ENCODE measurements at regions not wholly inside any gene's neighbourhood (a gene's known extent, or its start where the extent isn't known, plus 50 kb on each side); places are given as distances from the start of the nearest gene placed in this dataset.
"Not testable (repeated sequence)": the region's sequence is repeated elsewhere in the genome, so short reads cannot be mapped to it uniquely, and the experiment has no call there.

DNA sequence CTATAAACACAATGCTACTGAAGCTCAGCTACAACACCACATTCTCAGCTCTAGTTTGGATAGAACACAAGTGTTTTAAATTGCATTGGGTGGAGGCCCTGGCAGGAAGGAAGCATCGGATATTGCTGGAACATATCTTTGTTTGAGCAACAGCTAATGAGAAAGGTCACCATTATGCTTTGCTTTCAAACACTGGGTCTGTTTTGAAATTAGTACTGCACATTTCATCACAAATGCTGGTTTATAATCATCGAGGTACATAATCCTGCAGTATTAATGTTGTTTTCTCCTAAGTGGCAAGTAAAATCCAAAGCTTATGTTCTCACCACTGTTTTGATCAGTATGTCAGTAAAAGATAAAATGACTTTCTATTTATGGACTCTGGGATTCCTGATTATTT lies 61.5 kb upstream of the ARHGAP29 start:
- TF ChIP-seq EZH2phosphoT487 (conservative IDR thresholded peaks at IDR 0.05; ENCODE audit: low read length), result no peak
- TF ChIP-seq, protein P1, sequence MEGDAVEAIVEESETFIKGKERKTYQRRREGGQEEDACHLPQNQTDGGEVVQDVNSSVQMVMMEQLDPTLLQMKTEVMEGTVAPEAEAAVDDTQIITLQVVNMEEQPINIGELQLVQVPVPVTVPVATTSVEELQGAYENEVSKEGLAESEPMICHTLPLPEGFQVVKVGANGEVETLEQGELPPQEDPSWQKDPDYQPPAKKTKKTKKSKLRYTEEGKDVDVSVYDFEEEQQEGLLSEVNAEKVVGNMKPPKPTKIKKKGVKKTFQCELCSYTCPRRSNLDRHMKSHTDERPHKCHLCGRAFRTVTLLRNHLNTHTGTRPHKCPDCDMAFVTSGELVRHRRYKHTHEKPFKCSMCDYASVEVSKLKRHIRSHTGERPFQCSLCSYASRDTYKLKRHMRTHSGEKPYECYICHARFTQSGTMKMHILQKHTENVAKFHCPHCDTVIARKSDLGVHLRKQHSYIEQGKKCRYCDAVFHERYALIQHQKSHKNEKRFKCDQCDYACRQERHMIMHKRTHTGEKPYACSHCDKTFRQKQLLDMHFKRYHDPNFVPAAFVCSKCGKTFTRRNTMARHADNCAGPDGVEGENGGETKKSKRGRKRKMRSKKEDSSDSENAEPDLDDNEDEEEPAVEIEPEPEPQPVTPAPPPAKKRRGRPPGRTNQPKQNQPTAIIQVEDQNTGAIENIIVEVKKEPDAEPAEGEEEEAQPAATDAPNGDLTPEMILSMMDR (IDR thresholded peaks at IDR 0.05; ENCODE audit: insufficient read depth, low read length, poor library complexity, severe bottlenecking), result no peak
- no peak overlapping the region for H3K27ac ChIP-seq (ENCODE audit: low read depth, low read length)
- H3K9me2 ChIP-seq (replicated peaks; ENCODE audit: insufficient read depth, low read length), result no peaks in the 10 kb centered on the region
- H3F3A ChIP-seq (ENCODE audit: insufficient read depth), result no peaks in the 10 kb centered on the region
- no peak overlapping the region for H2AFZ ChIP-seq (ENCODE audit: low read depth, low read length, severe bottlenecking)
- no peak overlapping the region for H3K4me3 ChIP-seq (ENCODE audit: insufficient read depth, low read length, poor library complexity, severe bottlenecking)
- H3K36me3 ChIP-seq (ENCODE audit: low read length), result no peaks in the 10 kb centered on the region
- no peaks in the 10 kb centered on the region for H3K79me2 ChIP-seq (ENCODE audit: insufficient read depth, low read length)
- H3K4me2 ChIP-seq (ENCODE audit: low read depth, low read length, poor library complexity, severe bottlenecking), result no peak overlapping the region
- H3K9ac ChIP-seq (ENCODE audit: low read length), result no peak overlapping the region
- H3K27me3 ChIP-seq (ENCODE audit: low read length), result no peaks in the 10 kb centered on the region
- no peaks in the 10 kb centered on the region for H3K9me3 ChIP-seq (ENCODE audit: insufficient read depth, low read length)
- H4K20me1 ChIP-seq (ENCODE audit: low read depth, low read length), result no peaks in the 10 kb centered on the region

DNA sequence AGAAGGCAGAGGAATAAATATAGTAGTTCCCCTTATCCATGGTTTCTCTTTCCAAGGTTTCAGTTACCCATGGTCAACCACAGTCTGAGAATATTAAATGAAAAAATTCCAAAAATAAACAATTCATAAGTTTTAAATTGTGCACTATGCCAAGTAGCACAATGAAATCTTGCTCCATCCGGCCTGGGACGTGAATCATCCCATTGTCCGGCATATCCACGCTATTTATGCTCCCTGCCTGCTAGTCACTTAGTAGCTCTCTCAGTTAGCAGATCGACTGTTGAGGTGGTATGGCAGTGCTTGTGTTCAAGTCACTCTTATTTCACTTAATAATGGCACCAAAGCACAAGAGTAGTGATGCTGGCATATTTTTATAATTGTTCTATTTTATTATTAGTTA lies 58.6 kb upstream of the ARHGAP29 start:
- no peaks in the 10 kb centered on the region for H4K20me1 ChIP-seq (ENCODE audit: low read depth, low read length)
- H3K36me3 ChIP-seq (ENCODE audit: low read length), result no peaks in the 10 kb centered on the region
- no peaks in the 10 kb centered on the region for H3K9me2 ChIP-seq (replicated peaks; ENCODE audit: insufficient read depth, low read length)
- TF ChIP-seq EZH2phosphoT487 (conservative IDR thresholded peaks at IDR 0.05; ENCODE audit: low read length), result no peak
- TF ChIP-seq, protein P1 (IDR thresholded peaks at IDR 0.05; ENCODE audit: insufficient read depth, low read length, poor library complexity, severe bottlenecking), result no peak
- H3F3A ChIP-seq (ENCODE audit: insufficient read depth), result no peaks in the 10 kb centered on the region
- no peak overlapping the region for H2AFZ ChIP-seq (ENCODE audit: low read depth, low read length, severe bottlenecking)
- no peaks in the 10 kb centered on the region for H3K27me3 ChIP-seq (ENCODE audit: low read length)
- no peak overlapping the region for H3K27ac ChIP-seq (ENCODE audit: low read depth, low read length)
- H3K9ac ChIP-seq (ENCODE audit: low read length), result no peak overlapping the region
- no peak overlapping the region for H3K4me2 ChIP-seq (ENCODE audit: low read depth, low read length, poor library complexity, severe bottlenecking)
- no peak overlapping the region for H3K4me3 ChIP-seq (ENCODE audit: insufficient read depth, low read length, poor library complexity, severe bottlenecking)
- no peaks in the 10 kb centered on the region for H3K79me2 ChIP-seq (ENCODE audit: insufficient read depth, low read length)
- H3K9me3 ChIP-seq (ENCODE audit: insufficient read depth, low read length), result no peaks in the 10 kb centered on the region

DNA sequence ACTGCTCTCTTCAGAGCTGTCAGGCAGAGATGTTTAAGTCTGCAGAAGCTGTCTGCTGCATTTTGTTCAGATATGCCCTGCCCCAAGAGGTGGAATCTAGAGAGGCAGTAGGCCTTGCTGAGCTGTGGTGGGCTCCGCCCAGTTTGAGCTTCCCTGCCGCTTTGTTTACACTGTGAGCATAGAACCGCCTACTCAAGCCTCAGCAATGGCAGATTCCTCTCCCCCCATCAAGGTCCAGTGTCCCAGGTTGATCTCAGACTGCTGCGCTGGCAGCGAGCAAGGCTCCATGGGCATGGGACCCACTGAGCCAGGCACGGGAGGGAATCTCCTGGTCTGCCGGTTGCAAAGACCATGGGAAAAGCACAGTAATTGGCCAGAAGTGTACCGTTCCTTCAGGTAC lies 55.6 kb upstream of the ARHGAP29 start:
- not testable (repeated sequence) for H3K27ac ChIP-seq (ENCODE audit: low read depth, low read length); H3K9ac ChIP-seq (ENCODE audit: low read length); H3K27me3 ChIP-seq (ENCODE audit: low read length); H3F3A ChIP-seq (ENCODE audit: insufficient read depth); H4K20me1 ChIP-seq (ENCODE audit: low read depth, low read length); H3K36me3 ChIP-seq (ENCODE audit: low read length); H3K9me2 ChIP-seq (replicated peaks; ENCODE audit: insufficient read depth, low read length); H3K4me2 ChIP-seq (ENCODE audit: low read depth, low read length, poor library complexity, severe bottlenecking); H3K9me3 ChIP-seq (ENCODE audit: insufficient read depth, low read length); H3K79me2 ChIP-seq (ENCODE audit: insufficient read depth, low read length); H2AFZ ChIP-seq (ENCODE audit: low read depth, low read length, severe bottlenecking); H3K4me3 ChIP-seq (ENCODE audit: insufficient read depth, low read length, poor library complexity, severe bottlenecking)

DNA sequence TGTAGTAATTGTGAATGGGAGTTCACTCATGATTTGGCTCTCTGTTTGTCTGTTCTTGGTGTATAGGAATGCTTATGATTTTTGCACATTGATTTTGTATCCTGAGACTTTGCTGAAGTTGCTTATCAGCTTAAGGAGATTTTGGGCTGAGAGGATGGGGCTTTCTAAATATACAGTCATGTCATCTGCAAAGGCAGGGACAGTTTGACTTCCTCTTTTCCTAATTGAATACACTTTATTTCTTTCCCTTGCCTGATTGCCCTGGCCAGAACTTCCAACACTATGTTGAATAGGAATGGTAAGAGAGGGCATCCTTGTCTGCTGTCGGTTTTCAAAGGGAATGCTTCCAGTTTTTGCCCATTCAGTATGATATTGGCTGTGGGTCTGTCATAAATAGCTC lies 51.9 kb upstream of the ARHGAP29 start:
- not testable (repeated sequence) for H4K20me1 ChIP-seq (ENCODE audit: low read depth, low read length); H3F3A ChIP-seq (ENCODE audit: insufficient read depth); H3K27ac ChIP-seq (ENCODE audit: low read depth, low read length); H2AFZ ChIP-seq (ENCODE audit: low read depth, low read length, severe bottlenecking); H3K4me3 ChIP-seq (ENCODE audit: insufficient read depth, low read length, poor library complexity, severe bottlenecking); H3K9me2 ChIP-seq (replicated peaks; ENCODE audit: insufficient read depth, low read length); H3K4me2 ChIP-seq (ENCODE audit: low read depth, low read length, poor library complexity, severe bottlenecking); H3K36me3 ChIP-seq (ENCODE audit: low read length); H3K27me3 ChIP-seq (ENCODE audit: low read length); H3K9ac ChIP-seq (ENCODE audit: low read length); H3K9me3 ChIP-seq (ENCODE audit: insufficient read depth, low read length); H3K79me2 ChIP-seq (ENCODE audit: insufficient read depth, low read length)
